ENCODE measurements at regions not wholly inside any gene's neighbourhood (a gene's known extent, or its start where the extent isn't known, plus 50 kb on each side); places are given as distances from the start of the nearest gene placed in this dataset.

- H3K9me3 ChIP-seq (ENCODE audit: low read length), result no peaks in the 10 kb centered on the region
- H3K9me2 ChIP-seq (ENCODE audit: insufficient read depth, low read length), result no peaks in the 10 kb centered on the region
- ChIA-PET CTCF (ENCODE audit: unreplicated experiment) (no interaction called here), POLR2A (interaction anchor here (0.6 kb wide), 1 partner anchor 1236 kb away, joined by 10 read pairs; no protein-coding TSS in a partner anchor)
- TF ChIP-seq EZH2phosphoT487 (IDR thresholded peaks at IDR 0.05; ENCODE audit: borderline replicate concordance, low read depth, low read length) (no peak), CTCF (conservative IDR thresholded peaks at IDR 0.05; ENCODE audit: low read length) (no peak)
- DNase-seq (ENCODE audit: low spot score), result no peak
- intact Hi-C loops (cut with micrococcal nuclease; ENCODE audit: unreplicated experiment), result no loop called here
- no peaks in the 10 kb centered on the region for H3K36me3 ChIP-seq (ENCODE audit: insufficient read depth, low read length)
- H3K27ac ChIP-seq (ENCODE audit: low read depth, low read length, poor library complexity, severe bottlenecking), result no peak overlapping the region
- H3K4me3 ChIP-seq (ENCODE audit: low read depth, low read length, poor library complexity, severe bottlenecking), result no peak overlapping the region
- no peak overlapping the region for H2AFZ ChIP-seq (ENCODE audit: low read length)
- H3K79me2 ChIP-seq (ENCODE audit: insufficient read depth, low read depth, low read length), result no peaks in the 10 kb centered on the region
- no peaks in the 10 kb centered on the region for H4K20me1 ChIP-seq (ENCODE audit: insufficient read depth, low read length)
- no TSS peak for BruUV-seq (replicated peaks)
- no peak overlapping the region for H3K4me2 ChIP-seq (ENCODE audit: low read length)
- no peaks in the 10 kb centered on the region for H3K4me1 ChIP-seq (ENCODE audit: insufficient read depth, low read length, poor library complexity, severe bottlenecking)
Observed at GRCh38 chr15:70156671-70157271, 59.1 kb upstream of the TLE3 start.

GRCh38 chr15:70154718-70155347 lies 57.1 kb upstream of the TLE3 start:
- Histone ChIP-seq H3K4me1 (ENCODE audit: insufficient read depth, low read length, poor library complexity, severe bottlenecking) (no peaks in the 10 kb centered on the region), H3K4me3 (ENCODE audit: low read depth, low read length, poor library complexity, severe bottlenecking) (no peak overlapping the region), H3K79me2 (ENCODE audit: insufficient read depth, low read depth, low read length) (no peaks in the 10 kb centered on the region), H3K36me3 (ENCODE audit: insufficient read depth, low read length) (no peaks in the 10 kb centered on the region), H2AFZ (ENCODE audit: low read length) (no peak overlapping the region), H3K9me2 (ENCODE audit: insufficient read depth, low read length) (no peaks in the 10 kb centered on the region), H4K20me1 (ENCODE audit: insufficient read depth, low read length) (no peaks in the 10 kb centered on the region), H3K27ac (ENCODE audit: low read depth, low read length, poor library complexity, severe bottlenecking) (no peak overlapping the region), H3K9me3 (ENCODE audit: low read length) (no peaks in the 10 kb centered on the region), H3K4me2 (ENCODE audit: low read length) (no peak overlapping the region)
- intact Hi-C loops (cut with micrococcal nuclease; ENCODE audit: unreplicated experiment), result no loop called here
- BruUV-seq (replicated peaks), result no TSS peak
- POLR2A ChIA-PET, result no interaction called here
- no peak for DNase-seq (ENCODE audit: low spot score)
- TF ChIP-seq EZH2phosphoT487 (IDR thresholded peaks at IDR 0.05; ENCODE audit: borderline replicate concordance, low read depth, low read length) (no peak), CTCF (conservative IDR thresholded peaks at IDR 0.05; ENCODE audit: low read length) (no peak)
- CTCF ChIA-PET (ENCODE audit: unreplicated experiment), result no interaction called here

Data from OCI-LY7 (cell line).